C4-2B (cell line): ENCODE measurements at regions not wholly inside any gene's neighbourhood (a gene's known extent, or its start where the extent isn't known, plus 50 kb on each side); places are given as distances from the start of the nearest gene placed in this dataset.

ENCODE experiments used
- ZFX ChIP-seq: fragments of 450-650 bp; IDR thresholded peaks from 2 replicates; pipeline ENCODE4 v1.6.1; 2017
- TF ChIP-seq, protein P1 (sequence below): fragments of 450-650 bp; conservative IDR thresholded peaks from 2 replicates; pipeline ENCODE4 v1.5.1; 2017; ENCODE audit warnings: mild to moderate bottlenecking

DNA sequence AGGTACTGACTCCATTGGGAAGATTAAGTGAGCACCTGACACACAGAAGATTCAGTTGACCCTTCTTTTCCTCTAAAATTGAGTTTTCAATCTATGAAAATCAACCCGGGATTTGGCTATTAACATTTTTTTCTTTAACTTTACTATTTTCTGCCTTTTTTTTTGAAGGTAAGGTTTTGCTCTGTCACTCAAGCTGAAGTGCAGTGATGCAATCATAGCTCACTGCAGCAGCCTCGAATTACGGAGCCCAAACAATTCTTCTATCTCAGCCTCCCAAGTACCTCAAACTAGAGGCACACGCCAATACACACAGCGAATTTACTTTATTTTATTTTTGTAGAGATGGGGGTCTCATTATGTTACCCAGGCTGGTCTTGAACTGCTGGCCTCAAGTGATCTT lies 1029.5 kb downstream of the MCTP2 start:
- TF ChIP-seq, protein P1, sequence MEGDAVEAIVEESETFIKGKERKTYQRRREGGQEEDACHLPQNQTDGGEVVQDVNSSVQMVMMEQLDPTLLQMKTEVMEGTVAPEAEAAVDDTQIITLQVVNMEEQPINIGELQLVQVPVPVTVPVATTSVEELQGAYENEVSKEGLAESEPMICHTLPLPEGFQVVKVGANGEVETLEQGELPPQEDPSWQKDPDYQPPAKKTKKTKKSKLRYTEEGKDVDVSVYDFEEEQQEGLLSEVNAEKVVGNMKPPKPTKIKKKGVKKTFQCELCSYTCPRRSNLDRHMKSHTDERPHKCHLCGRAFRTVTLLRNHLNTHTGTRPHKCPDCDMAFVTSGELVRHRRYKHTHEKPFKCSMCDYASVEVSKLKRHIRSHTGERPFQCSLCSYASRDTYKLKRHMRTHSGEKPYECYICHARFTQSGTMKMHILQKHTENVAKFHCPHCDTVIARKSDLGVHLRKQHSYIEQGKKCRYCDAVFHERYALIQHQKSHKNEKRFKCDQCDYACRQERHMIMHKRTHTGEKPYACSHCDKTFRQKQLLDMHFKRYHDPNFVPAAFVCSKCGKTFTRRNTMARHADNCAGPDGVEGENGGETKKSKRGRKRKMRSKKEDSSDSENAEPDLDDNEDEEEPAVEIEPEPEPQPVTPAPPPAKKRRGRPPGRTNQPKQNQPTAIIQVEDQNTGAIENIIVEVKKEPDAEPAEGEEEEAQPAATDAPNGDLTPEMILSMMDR: no peak
- TF ChIP-seq ZFX: no peak
